Liver (tissue), 8 donors: ENCODE measurements at regions not wholly inside any gene's neighbourhood (a gene's known extent, or its start where the extent isn't known, plus 50 kb on each side); places are given as distances from the start of the nearest gene placed in this dataset.

Experiments used
- DNase-seq: peaks from one replicate; pipeline ENCODE4 v3.0.0-alpha.2; 2017; ENCODE audit warnings: low spot score
- H3K27ac ChIP-seq, 2 donors: one replicate each; pipeline ENCODE4 v1.7.0; 2013; ENCODE audit warnings: inconsistent platforms in 2 of 2, low read length in 2 of 2, control low read depth in 1 of 2, low read depth in 1 of 2, mild to moderate bottlenecking in 1 of 2
- H3K27me3 ChIP-seq, 4 donors: one replicate each; pipeline versions ENCODE4 v1.6.1 to v1.7.0; 2013; ENCODE audit warnings: low read length in 3 of 4, inconsistent platforms in 1 of 4, mild to moderate bottlenecking in 1 of 4, moderate library complexity in 1 of 4; ENCODE audit not compliant: control insufficient read depth in 4 of 4, insufficient read depth in 4 of 4
- H3K36me3 ChIP-seq, 4 donors: one replicate each; pipeline versions ENCODE4 v1.6.1 to v1.7.0; 2013; ENCODE audit warnings: low read length in 3 of 4, mild to moderate bottlenecking in 3 of 4, low read depth in 1 of 4, moderate library complexity in 1 of 4; ENCODE audit not compliant: control insufficient read depth in 4 of 4, insufficient read depth in 3 of 4
- H3K4me1 ChIP-seq, 4 donors: one replicate each; pipeline versions ENCODE4 v1.6.1 to v1.7.0; 2013; ENCODE audit warnings: low read length in 3 of 4, mild to moderate bottlenecking in 3 of 4, moderate library complexity in 1 of 4; ENCODE audit not compliant: control insufficient read depth in 4 of 4, insufficient read depth in 4 of 4
- H3K4me3 ChIP-seq, 3 donors: one replicate each; pipeline versions ENCODE4 v1.6.1 to v1.7.0; 2013; ENCODE audit warnings: low read length in 3 of 3, control low read depth in 1 of 3, low read depth in 1 of 3, mild to moderate bottlenecking in 1 of 3
- H3K9ac ChIP-seq, 2 donors: one replicate each; pipeline ENCODE4 v1.7.0; 2013; ENCODE audit warnings: low read length in 2 of 2, mild to moderate bottlenecking in 2 of 2, moderate library complexity in 2 of 2, control low read depth in 1 of 2, low read depth in 1 of 2
- H3K9me3 ChIP-seq, 4 donors: one replicate each; pipeline versions ENCODE4 v1.6.1 to v1.7.0; 2013; ENCODE audit warnings: low read length in 3 of 4; ENCODE audit not compliant: control insufficient read depth in 4 of 4
- CTCF ChIP-seq: fragments of 150-350 bp; IDR thresholded peaks from 2 replicates; pipeline ENCODE4 v1.5.1; 2017; ENCODE audit warnings: improper control_type of control experiment, low read depth, low read length; ENCODE audit not compliant: missing input control
- EGR1 ChIP-seq, 2 donors: IDR thresholded peaks; 2 replicates each; pipeline ENCODE4 v1.6.1; 2016 to 2018; ENCODE audit warnings: antibody characterized with exemption in 2 of 2, low read depth in 2 of 2
- FOXA1 ChIP-seq: IDR thresholded peaks from 2 replicates; pipeline ENCODE4 v1.6.1; 2016; ENCODE audit warnings: antibody characterized with exemption
- GABPA ChIP-seq, 2 donors: IDR thresholded peaks in 1 of 2; conservative IDR thresholded peaks in 1 of 2; 2 replicates each; pipeline ENCODE4 v1.6.1; 2016; ENCODE audit warnings: antibody characterized with exemption in 2 of 2, mild to moderate bottlenecking in 1 of 2, moderate library complexity in 1 of 2
- HNF4G ChIP-seq: IDR thresholded peaks from 2 replicates; pipeline ENCODE4 v1.6.1; 2016; ENCODE audit warnings: antibody characterized with exemption
- JUND ChIP-seq, 2 donors: IDR thresholded peaks; 2 replicates each; pipeline ENCODE4 v1.6.1; 2016; ENCODE audit warnings: antibody characterized with exemption in 2 of 2
- MAX ChIP-seq: IDR thresholded peaks from 2 replicates; pipeline ENCODE4 v1.6.1; 2016; ENCODE audit warnings: antibody characterized with exemption
- NR2F2 ChIP-seq: IDR thresholded peaks from 2 replicates; pipeline ENCODE4 v1.6.1; 2016; ENCODE audit warnings: antibody characterized with exemption
- REST ChIP-seq: IDR thresholded peaks from 2 replicates; pipeline ENCODE4 v1.6.1; 2016; ENCODE audit warnings: antibody characterized with exemption, mild to moderate bottlenecking
- RXRA ChIP-seq, 2 donors: IDR thresholded peaks; 2 replicates each; pipeline ENCODE4 v1.6.1; 2017 to 2018; ENCODE audit warnings: antibody characterized with exemption in 2 of 2, mild to moderate bottlenecking in 1 of 2
- SP1 ChIP-seq: IDR thresholded peaks from 2 replicates; pipeline ENCODE4 v1.6.1; 2018; ENCODE audit warnings: antibody characterized with exemption, mild to moderate bottlenecking
- TAF1 ChIP-seq: conservative IDR thresholded peaks from 2 replicates; pipeline ENCODE4 v1.6.1; 2016; ENCODE audit warnings: antibody characterized with exemption, mild to moderate bottlenecking
- YY1 ChIP-seq: IDR thresholded peaks from 2 replicates; pipeline ENCODE4 v1.6.1; 2016; ENCODE audit warnings: antibody characterized with exemption, mild to moderate bottlenecking
- ZBTB33 ChIP-seq: IDR thresholded peaks from 2 replicates; pipeline ENCODE4 v1.6.1; 2016; ENCODE audit warnings: antibody characterized with exemption
- WGBS: extraction: QIAGEN DNeasy Blood & Tissue Kit; methylation state at CpG from one replicate; pipeline ENCODE4 v1.1.7; 2013; 5-methylcytosine and 5-hydroxymethylcytosine counted together
- donor health status: healthy.
- donor health status: healthy.
- donor health status: healthy.
- donor health status: healthy.
- donor health status: healthy.

GRCh38 chr20:50243610-50244351 lies 53.2 kb downstream of the CEBPB start:
- 93% methylated on average over 15 of the region's 15 CpGs for WGBS
- H3K4me3 ChIP-seq: no peak overlapping the region
- TF ChIP-seq CTCF (no peak), MAX (no peak), GABPA (IDR thresholded peaks at IDR 0.05 in 1 of 2, conservative IDR thresholded peaks at IDR 0.05 in 1 of 2) (no peak), NR2F2 (no peak), ZBTB33 (no peak), SP1 (no peak)
- no peak for DNase-seq
- no peak overlapping the region for H3K27ac ChIP-seq
- H3K27me3 ChIP-seq: no peaks in the 10 kb centered on the region
- H3K4me1 ChIP-seq: peaks cover 5 to 26% (median 18%) of the 10 kb centered on the region in 4 donors
- no peaks in the 10 kb centered on the region for H3K36me3 ChIP-seq
- no peak overlapping the region for H3K9ac ChIP-seq
- no peaks in the 10 kb centered on the region for H3K9me3 ChIP-seq

GRCh38 chr20:50244352-50245149 lies 53.9 kb downstream of the CEBPB start:
- DNase-seq: no peak
- no peaks in the 10 kb centered on the region for H3K36me3 ChIP-seq
- H3K27ac ChIP-seq: no peak overlapping the region
- no peaks in the 10 kb centered on the region for H3K27me3 ChIP-seq
- H3K9me3 ChIP-seq: no peaks in the 10 kb centered on the region
- no peak overlapping the region for H3K9ac ChIP-seq
- peaks cover 5 to 34% (median 24%) of the 10 kb centered on the region in 4 donors for H3K4me1 ChIP-seq
- WGBS: 94% methylated on average over 9 of the region's 9 CpGs
- no peak overlapping the region for H3K4me3 ChIP-seq
- TF ChIP-seq NR2F2: no peak
- TF ChIP-seq TAF1: no peak
- TF ChIP-seq REST: no peak
- no peak for TF ChIP-seq RXRA (IDR thresholded peaks at IDR 0.05)
- no peak for TF ChIP-seq YY1
- TF ChIP-seq EGR1 (IDR thresholded peaks at IDR 0.05; ENCODE audit: low read depth in 2 of 2): no peak
- no peak for TF ChIP-seq GABPA (IDR thresholded peaks at IDR 0.05 in 1 of 2, conservative IDR thresholded peaks at IDR 0.05 in 1 of 2)
- no peak for TF ChIP-seq MAX
- no peak for TF ChIP-seq HNF4G
- no peak for TF ChIP-seq CTCF
- no peak for TF ChIP-seq FOXA1
- no peak for TF ChIP-seq SP1
- TF ChIP-seq JUND (IDR thresholded peaks at IDR 0.05): no peak
